Activated naive CD8-positive, alpha-beta T cell treated with anti-CD3 and anti-CD28 coated beads, Interleukin-2, amount 50 U/mL, for 16 hours (primary cell): ENCODE measurements at regions not wholly inside any gene's neighbourhood (a gene's known extent, or its start where the extent isn't known, plus 50 kb on each side); places are given as distances from the start of the nearest gene placed in this dataset.

Experiments used
- DNase-seq: peaks from one replicate; pipeline ENCODE4 v3.0.0-alpha.2; 2020; ENCODE audit warnings: low read depth, low spot score

GRCh38 chr4:140316799-140317198, 56.6 kb upstream of the SCOC start:
- no peak for DNase-seq

GRCh38 chr4:140315970-140316369, 57.5 kb upstream of the SCOC start:
- DNase-seq = no peak

GRCh38 chr4:140315438-140315837, 58.0 kb upstream of the SCOC start:
- no peak for DNase-seq

- no peak for DNase-seq
Observed at GRCh38 chr4:140315019-140315418, 58.4 kb upstream of the SCOC start.

GRCh38 chr4:140312100-140312499, 61.3 kb upstream of the SCOC start:
- no peak for DNase-seq

GRCh38 chr4:140311257-140311835, 62.1 kb upstream of the SCOC start:
- DNase-seq = no peak

GRCh38 chr4:140309124-140309870, 64.1 kb upstream of the SCOC start:
- no peak for DNase-seq

GRCh38 chr4:140308366-140309123, 64.9 kb upstream of the SCOC start:
- no peak for DNase-seq

GRCh38 chr4:140305053-140305452, 68.4 kb upstream of the SCOC start:
- no peak for DNase-seq

- no peak for DNase-seq
Observed at GRCh38 chr4:140304346-140304745, 69.1 kb upstream of the SCOC start.

- no peak for DNase-seq
Observed at GRCh38 chr4:140302151-140302859, 71.1 kb upstream of the SCOC start.

GRCh38 chr4:140300271-140300970, 73.0 kb upstream of the SCOC start:
- no peak for DNase-seq

GRCh38 chr4:140298001-140298400, 75.4 kb upstream of the SCOC start:
- DNase-seq = no peak

- DNase-seq = no peak
Observed at GRCh38 chr4:140297221-140297570, 76.2 kb upstream of the SCOC start.

- DNase-seq = no peak
Observed at GRCh38 chr4:140296335-140297220, 76.9 kb upstream of the SCOC start.

- no peak for DNase-seq
Observed at GRCh38 chr4:140293979-140294378, 79.5 kb upstream of the SCOC start.

- no peak for DNase-seq
Observed at GRCh38 chr4:140291259-140291658, 82.2 kb upstream of the SCOC start.

GRCh38 chr4:140289486-140289885, 84.0 kb upstream of the SCOC start:
- no peak for DNase-seq

- no peak for DNase-seq
Observed at GRCh38 chr4:140286456-140286855, 87.0 kb upstream of the SCOC start.

- DNase-seq = no peak
Observed at GRCh38 chr4:140284456-140284855, 89.0 kb upstream of the SCOC start.
